ENCODE measurements at regions not wholly inside any gene's neighbourhood (a gene's known extent, or its start where the extent isn't known, plus 50 kb on each side); places are given as distances from the start of the nearest gene placed in this dataset.
"Not testable (repeated sequence)": the region's sequence is repeated elsewhere in the genome, so short reads cannot be mapped to it uniquely, and the experiment has no call there.

DNA sequence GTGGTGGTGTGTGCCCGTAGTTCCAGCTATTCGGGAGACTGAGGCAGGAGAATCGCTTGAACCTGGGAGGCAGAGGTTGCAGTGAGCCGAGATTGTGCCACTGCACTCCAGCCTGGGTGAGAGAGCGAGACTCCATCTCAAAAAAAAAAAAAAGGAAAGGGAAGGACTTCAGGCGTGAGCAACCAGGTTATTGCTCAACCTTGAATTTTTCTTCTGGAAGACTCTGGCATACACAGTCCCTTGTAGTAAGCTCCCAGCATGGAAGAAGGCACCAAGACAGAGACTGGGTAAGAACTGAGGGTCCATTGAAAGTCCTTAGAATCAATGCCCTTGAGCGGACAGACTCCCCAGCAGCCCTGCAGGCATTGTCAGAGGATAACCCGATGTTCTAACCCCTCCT, 75.0 kb downstream of the C9orf50 start:
- not testable (repeated sequence) for DNase-seq (ENCODE audit: low read depth in 2 of 2)

DNA sequence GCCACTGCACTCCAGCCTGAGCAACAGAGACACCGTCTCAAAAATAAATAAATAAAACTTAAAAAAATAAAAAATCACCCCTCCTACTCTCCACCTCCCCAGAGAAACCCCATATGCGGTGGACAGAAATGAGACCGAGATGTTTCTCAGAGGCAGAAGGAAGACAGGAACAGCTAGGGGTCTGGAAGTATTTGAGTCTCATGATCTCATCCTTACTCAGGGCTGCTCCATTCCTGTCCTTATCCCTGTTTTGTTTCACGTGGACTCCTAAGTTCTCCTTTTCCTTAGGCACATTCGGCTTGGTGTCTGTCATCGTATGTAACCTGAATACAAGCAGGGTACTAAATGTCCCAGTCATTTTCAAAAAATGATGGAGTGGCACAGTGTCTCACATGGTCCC, 76.1 kb downstream of the C9orf50 start:
- no peak for DNase-seq (ENCODE audit: low read depth in 2 of 2)

GRCh38 chr9:129542741-129543140, 78.2 kb downstream of the C9orf50 start:
- no peak for DNase-seq (ENCODE audit: low read depth in 2 of 2)

DNA sequence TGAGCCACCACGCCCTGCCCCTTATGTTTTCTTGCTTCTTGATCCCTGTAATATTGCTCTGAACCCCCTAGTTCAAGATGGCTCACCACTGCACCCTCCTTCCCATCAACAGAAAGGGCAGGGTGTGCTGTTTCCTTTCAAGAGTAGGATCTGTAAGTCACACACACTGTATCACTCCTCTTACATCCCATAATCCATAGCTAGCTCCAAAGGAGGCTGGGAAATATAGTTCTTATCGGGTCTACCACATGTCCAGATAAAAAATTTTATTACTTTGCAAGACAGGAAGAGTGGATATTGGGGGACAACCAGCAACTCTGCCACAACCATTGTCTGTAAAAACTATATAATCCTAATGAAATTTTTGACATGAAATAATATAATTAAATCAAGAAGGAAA, 79.6 kb downstream of the C9orf50 start:
- no peak for DNase-seq (ENCODE audit: low read depth in 2 of 2)

GRCh38 chr9:129539446-129539845, 81.5 kb downstream of the C9orf50 start:
- no peak for DNase-seq (ENCODE audit: low read depth in 2 of 2)

DNA sequence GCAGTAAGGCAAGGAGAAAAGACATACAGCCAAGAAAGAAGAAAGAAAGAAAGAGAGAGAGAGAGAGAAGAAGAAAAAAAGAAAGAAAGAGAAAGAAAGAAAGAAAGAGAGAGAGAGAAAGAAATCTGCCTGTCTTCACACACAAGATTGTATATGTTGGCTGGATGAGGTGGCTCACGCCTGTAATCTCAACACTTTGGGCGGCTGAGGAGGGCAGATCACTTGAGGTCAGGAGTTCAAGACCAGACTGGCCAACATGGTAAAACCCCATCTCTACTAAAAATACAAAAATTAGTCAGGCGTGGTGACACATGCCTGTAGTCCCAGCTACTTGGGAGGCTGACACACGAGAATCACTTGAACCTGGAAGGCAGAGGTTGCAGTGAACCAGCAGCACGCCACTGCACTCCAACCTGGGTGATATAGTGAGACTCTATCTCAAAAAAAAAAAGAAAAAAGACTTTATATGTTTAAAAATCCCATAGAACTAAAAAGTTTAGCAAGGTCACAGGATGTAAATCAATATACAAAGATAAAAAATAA, 89.0 kb downstream of the C9orf50 start:
- not testable (repeated sequence) for DNase-seq (ENCODE audit: low read depth in 2 of 2)

DNA sequence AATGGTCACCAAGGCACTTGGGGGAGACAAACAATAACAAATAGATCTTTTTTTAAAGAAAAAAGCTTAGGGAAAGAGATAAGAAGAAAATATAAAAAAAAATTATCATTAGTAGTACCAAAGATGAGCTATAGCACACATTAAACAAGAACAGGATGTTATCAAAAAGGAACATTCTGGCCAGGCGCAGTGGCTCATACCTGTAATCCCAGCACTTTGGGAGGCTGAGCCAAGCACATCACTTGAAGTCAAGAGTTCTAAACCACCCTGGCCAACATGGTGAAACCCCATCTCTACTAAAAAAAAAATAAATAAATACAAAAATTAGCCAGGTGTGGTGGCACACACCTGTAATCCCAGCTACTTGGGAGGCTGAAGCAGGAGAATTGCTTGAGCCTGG, 92.9 kb downstream of the C9orf50 start:
- DNase-seq (ENCODE audit: low read depth in 2 of 2) = not testable (repeated sequence)

GRCh38 chr9:129525656-129526196, 95.2 kb downstream of the C9orf50 start:
- no peak for DNase-seq (ENCODE audit: low read depth in 2 of 2)

DNA sequence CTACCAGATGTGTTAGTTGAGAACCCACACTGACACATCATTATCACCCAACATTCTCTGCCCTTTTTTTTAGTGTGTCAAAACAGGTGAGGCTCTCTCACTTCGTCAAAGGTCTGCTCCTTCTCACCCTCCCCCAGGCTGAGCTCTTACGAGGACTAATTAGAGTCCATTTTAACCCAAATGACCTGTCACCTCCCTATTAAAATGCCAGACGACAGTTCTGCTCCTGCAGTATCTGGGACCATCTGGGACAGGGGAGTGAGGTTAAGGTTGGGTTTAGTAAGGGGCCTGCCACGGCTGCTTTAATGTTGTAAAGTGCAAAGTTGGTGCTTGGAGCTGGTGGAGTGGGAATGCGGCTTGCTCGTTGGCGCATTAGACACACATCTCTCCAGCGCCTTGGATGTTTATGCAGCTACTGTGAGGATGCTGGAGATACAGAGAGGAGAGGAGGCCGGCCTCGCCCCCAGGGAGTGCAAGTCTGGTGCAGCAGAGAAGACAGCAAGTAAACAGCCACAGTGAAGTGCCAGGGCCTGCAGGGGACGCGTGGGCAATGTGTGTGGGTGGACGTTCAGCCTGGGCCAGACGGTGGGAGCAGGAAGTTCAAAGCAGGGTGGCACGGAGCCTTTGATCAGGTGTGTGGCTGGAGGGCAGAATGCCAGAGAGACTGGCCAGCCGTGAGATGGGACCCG, 96.2 kb downstream of the C9orf50 start:
- DNase-seq (ENCODE audit: low read depth in 2 of 2) = no peak

GRCh38 chr9:129523943-129524581, 96.8 kb downstream of the C9orf50 start:
- DNase-seq (ENCODE audit: low read depth in 2 of 2) = no peak

GRCh38 chr9:129522351-129522750, 98.5 kb downstream of the C9orf50 start:
- DNase-seq (ENCODE audit: low read depth in 2 of 2) = no peak

GRCh38 chr9:129520082-129520481, 100.8 kb downstream of the C9orf50 start:
- no peak for DNase-seq (ENCODE audit: low read depth in 2 of 2)

DNA sequence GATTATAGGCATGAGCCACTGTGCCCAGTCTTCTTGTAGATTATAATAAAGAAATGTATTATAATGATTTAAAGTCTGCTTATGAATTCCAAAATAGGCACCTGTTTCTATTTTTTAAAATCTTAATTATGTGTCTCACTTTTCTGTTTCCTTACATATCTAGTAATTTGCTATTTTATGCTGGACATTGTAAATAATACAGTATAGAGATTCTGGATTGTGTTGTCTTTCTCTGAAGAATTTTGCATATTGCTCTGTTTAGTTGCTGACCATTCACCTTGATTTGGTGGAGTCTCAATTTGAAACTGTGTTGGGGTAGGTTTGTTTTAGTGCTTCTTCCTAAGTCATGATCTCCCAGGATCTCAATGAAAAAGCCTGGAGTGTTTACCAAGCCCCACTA, 102.8 kb downstream of the C9orf50 start:
- no peak for DNase-seq (ENCODE audit: low read depth in 2 of 2)

- no peak for DNase-seq (ENCODE audit: low read depth in 2 of 2)
Measured at GRCh38 chr9:129517006-129517405, 103.9 kb downstream of the C9orf50 start.

DNA sequence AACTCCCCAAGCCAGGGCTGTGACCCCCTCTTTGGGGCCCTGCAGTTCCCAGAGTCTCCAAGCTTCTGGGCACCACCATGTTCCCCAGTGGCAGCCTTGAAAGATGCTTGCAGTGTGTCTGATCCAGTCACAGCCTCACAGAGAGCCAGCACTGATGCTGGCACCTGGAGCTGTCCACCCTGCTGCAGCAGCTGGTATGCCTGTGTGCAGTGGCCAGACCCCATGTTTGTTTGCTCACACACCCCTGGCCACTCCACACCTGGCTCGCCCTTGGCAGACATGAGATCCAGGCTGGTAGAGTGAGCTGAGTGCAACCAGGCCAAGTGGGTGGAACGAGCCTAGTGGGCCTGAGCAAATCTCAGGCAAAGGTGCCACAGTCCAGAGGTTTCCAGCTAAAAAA, 106.0 kb downstream of the C9orf50 start:
- no peak for DNase-seq (ENCODE audit: low read depth in 2 of 2)

GRCh38 chr9:129514497-129514867, 106.4 kb downstream of the C9orf50 start:
- DNase-seq (ENCODE audit: low read depth in 2 of 2) = no peak

- DNase-seq (ENCODE audit: low read depth in 2 of 2) = no peak
Measured at GRCh38 chr9:129513856-129514496, 106.9 kb downstream of the C9orf50 start.

DNA sequence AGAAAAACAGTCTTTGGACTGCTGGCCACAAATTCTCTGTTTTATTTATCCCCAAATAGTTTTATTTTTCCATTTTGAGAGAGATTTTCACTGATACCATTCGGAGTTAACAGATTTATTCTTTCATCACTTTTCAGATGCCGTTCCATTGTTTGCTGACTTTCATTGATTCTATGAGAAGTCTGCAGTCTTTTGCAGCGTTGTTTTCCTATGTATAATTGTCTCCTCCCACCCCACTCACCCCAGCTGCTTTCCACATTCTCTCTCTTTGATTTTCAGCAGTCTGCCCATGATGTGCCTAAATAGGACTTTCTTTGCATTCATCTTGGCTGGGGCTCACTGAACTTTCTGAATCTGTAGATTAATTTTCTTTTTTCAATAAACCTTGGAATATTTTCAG, 107.6 kb downstream of the C9orf50 start:
- no peak for DNase-seq (ENCODE audit: low read depth in 2 of 2)

- no peak for DNase-seq (ENCODE audit: low read depth in 2 of 2)
Measured at GRCh38 chr9:129511285-129511900, 109.5 kb downstream of the C9orf50 start.

- DNase-seq (ENCODE audit: low read depth in 2 of 2) = no peak
Measured at GRCh38 chr9:129509533-129509928, 111.4 kb downstream of the C9orf50 start.

- no peak for DNase-seq (ENCODE audit: low read depth in 2 of 2)
Measured at GRCh38 chr9:129507805-129508204, 113.1 kb downstream of the C9orf50 start.

- DNase-seq (ENCODE audit: low read depth in 2 of 2) = no peak
Measured at GRCh38 chr9:129506892-129507291, 114.0 kb downstream of the C9orf50 start.
